IMR-90 (cell line): ENCODE measurements at regions not wholly inside any gene's neighbourhood (a gene's known extent, or its start where the extent isn't known, plus 50 kb on each side); places are given as distances from the start of the nearest gene placed in this dataset.

Source experiments
- ATAC-seq: fragments of 200-7000 bp; cut with Tn5 transposase; 2 replicates; pipeline ENCODE4 v1.9.1; 2020; ENCODE audit warnings: low read depth, mild to moderate bottlenecking, moderate library complexity
- BruUV-seq: library from RNA; stranded (reverse); fragments of 400-500 nt; replicated peaks from 2 replicates; lab custom pipeline; 2021; lab: Mats Ljungman, UMichigan
- CTCF ChIA-PET: fragments of 300-600 bp; formaldehyde crosslinking; extraction: SDS; loops from one replicate; lab custom pipeline; 2021; ENCODE audit warnings: antibody characterized with exemption; lab: Yijun Ruan, JAX
- POLR2A ChIA-PET: fragments of 300-600 bp; sonication (Branson Sonifier 250); formaldehyde crosslinking; loops from one replicate; lab custom pipeline; 2022; ENCODE audit warnings: antibody characterized with exemption; ENCODE audit not compliant: unreplicated experiment; lab: Charles Lee
- DNase-seq: peaks from one replicate; pipeline ENCODE4 v3.0.0; 2013
- H2AFZ ChIP-seq: replicated peaks from 2 replicates; pipeline ENCODE3; 2013; ENCODE audit warnings: low read length, mild to moderate bottlenecking; ENCODE audit not compliant: poor library complexity
- H2AK5ac ChIP-seq: 2 replicates; pipeline ENCODE4 v1.6.1; 2013; ENCODE audit warnings: low read depth, low read length, inconsistent platforms
- H2AK9ac ChIP-seq: replicated peaks from 2 replicates; pipeline ENCODE3; 2013; ENCODE audit warnings: mild to moderate bottlenecking, low read depth, low read length, moderate library complexity; ENCODE audit not compliant: poor library complexity
- H2BK120ac ChIP-seq: 2 replicates; pipeline ENCODE4 v1.6.1; 2013; ENCODE audit warnings: low read depth, low read length, inconsistent platforms
- H2BK15ac ChIP-seq: 3 replicates; pipeline ENCODE4 v1.6.1; 2013; ENCODE audit warnings: low read depth, low read length, inconsistent platforms
- H2BK20ac ChIP-seq: 2 replicates; pipeline ENCODE4 v1.6.1; 2013; ENCODE audit warnings: low read depth, mild to moderate bottlenecking, inconsistent platforms, low read length, moderate library complexity
- H2BK5ac ChIP-seq: 2 replicates; pipeline ENCODE4 v1.6.1; 2013; ENCODE audit warnings: mild to moderate bottlenecking, low read depth, low read length, inconsistent platforms; ENCODE audit not compliant: poor library complexity, severe bottlenecking
- H3K14ac ChIP-seq: replicated peaks from 2 replicates; pipeline ENCODE4 v1.6.1; 2013; ENCODE audit warnings: low read depth, low read length, inconsistent platforms
- H3K18ac ChIP-seq: 2 replicates; pipeline ENCODE4 v1.6.1; 2013; ENCODE audit warnings: low read depth, low read length, control low read depth
- H3K23ac ChIP-seq: 2 replicates; pipeline ENCODE4 v1.6.1; 2013; ENCODE audit warnings: low read depth, low read length, inconsistent platforms
- H3K27ac ChIP-seq: 2 replicates; pipeline ENCODE4 v1.5.1; 2013; ENCODE audit warnings: mild to moderate bottlenecking, control low read depth, low read length; ENCODE audit not compliant: insufficient read depth
- H3K27me3 ChIP-seq: 2 replicates; pipeline ENCODE4 v1.6.1; 2013; ENCODE audit warnings: low read length; ENCODE audit not compliant: control insufficient read depth, insufficient read depth
- H3K36me3 ChIP-seq: 2 replicates; pipeline ENCODE4 v1.6.1; 2013; ENCODE audit warnings: low read length, mixed read lengths; ENCODE audit not compliant: control insufficient read depth, insufficient read depth
- H3K4ac ChIP-seq: 2 replicates; pipeline ENCODE4 v1.6.1; 2013; ENCODE audit warnings: low read depth, low read length, inconsistent platforms
- H3K4me1 ChIP-seq: 2 replicates; pipeline ENCODE4 v1.6.1; 2013; ENCODE audit warnings: low read length, mixed read lengths; ENCODE audit not compliant: control insufficient read depth, insufficient read depth
- H3K4me2 ChIP-seq: 2 replicates; pipeline ENCODE4 v1.6.1; 2013; ENCODE audit warnings: low read depth, mild to moderate bottlenecking, control low read depth, low read length, moderate library complexity
- H3K4me3 ChIP-seq: 2 replicates; pipeline ENCODE4 v1.5.1; 2013; ENCODE audit warnings: low read depth, mild to moderate bottlenecking, control low read depth, low read length, moderate library complexity; ENCODE audit not compliant: insufficient read depth
- H3K56ac ChIP-seq: 2 replicates; pipeline ENCODE4 v1.6.1; 2013; ENCODE audit warnings: low read length, inconsistent platforms; ENCODE audit not compliant: insufficient read depth; ENCODE audit errors: extremely low read depth
- H3K79me1 ChIP-seq, 2 experiments: 2 replicates each; pipeline ENCODE4 v1.6.1; 2013; ENCODE audit warnings: low read length in 2 of 2, inconsistent platforms in 1 of 2, low read depth in 1 of 2
- H3K9ac ChIP-seq: 2 replicates; pipeline ENCODE4 v1.6.1; 2013; ENCODE audit warnings: low read depth, low read length, control low read depth
- H3K9me1 ChIP-seq: 2 replicates; pipeline ENCODE4 v1.6.1; 2013; ENCODE audit warnings: low read length, inconsistent platforms; ENCODE audit not compliant: insufficient read depth
- H3K9me3 ChIP-seq: 2 replicates; pipeline ENCODE4 v1.6.1; 2013; ENCODE audit warnings: low read length; ENCODE audit not compliant: control insufficient read depth, insufficient read depth
- H4K20me1 ChIP-seq: 2 replicates; pipeline ENCODE4 v1.6.1; 2013; ENCODE audit warnings: low read length, inconsistent platforms; ENCODE audit not compliant: insufficient read depth
- H4K5ac ChIP-seq: 2 replicates; pipeline ENCODE4 v1.6.1; 2013; ENCODE audit warnings: mild to moderate bottlenecking, low read depth, low read length, control low read depth
- H4K8ac ChIP-seq, 2 experiments: 2 replicates each; pipeline ENCODE4 v1.6.1; 2013; ENCODE audit warnings: low read depth in 2 of 2, low read length in 2 of 2, control low read depth in 1 of 2, inconsistent platforms in 1 of 2
- H4K91ac ChIP-seq: 2 replicates; pipeline ENCODE4 v1.6.1; 2013; ENCODE audit warnings: low read depth, low read length, inconsistent platforms; ENCODE audit not compliant: insufficient read depth
- BHLHE40 ChIP-seq: fragments of 150-350 bp; IDR thresholded peaks from 2 replicates; pipeline ENCODE4 v1.6.1; 2016; ENCODE audit warnings: mild to moderate bottlenecking, low read depth, low read length
- CEBPB ChIP-seq: IDR thresholded peaks from 2 replicates; pipeline ENCODE4 v1.6.1; 2012; ENCODE audit warnings: low read depth, low read length, improper control_type of control experiment
- CHD1 ChIP-seq: IDR thresholded peaks from 2 replicates; pipeline ENCODE4 v1.6.1; 2012; ENCODE audit warnings: low read depth, low read length, improper control_type of control experiment
- CTCF ChIP-seq: conservative IDR thresholded peaks from 2 replicates; pipeline ENCODE4 v1.5.1; 2012; ENCODE audit warnings: mild to moderate bottlenecking, low read depth, low read length, improper control_type of control experiment
- ELK1 ChIP-seq: fragments of 150-350 bp; IDR thresholded peaks from 2 replicates; pipeline ENCODE4 v1.6.1; 2016; ENCODE audit warnings: low read depth, mild to moderate bottlenecking, low read length, moderate library complexity, borderline replicate concordance
- FOS ChIP-seq: fragments of 150-350 bp; IDR thresholded peaks from 2 replicates; pipeline ENCODE4 v1.6.1; 2016; ENCODE audit warnings: low read depth, low read length
- MAFK ChIP-seq: IDR thresholded peaks from 2 replicates; pipeline ENCODE4 v1.6.1; 2012; ENCODE audit warnings: low read depth, low read length, improper control_type of control experiment
- MAZ ChIP-seq: IDR thresholded peaks from 2 replicates; pipeline ENCODE4 v1.6.1; 2012; ENCODE audit warnings: low read depth, mild to moderate bottlenecking, low read length, improper control_type of control experiment, moderate library complexity, borderline replicate concordance
- MXI1 ChIP-seq: IDR thresholded peaks from 2 replicates; pipeline ENCODE4 v1.6.1; 2012; ENCODE audit warnings: low read depth, mild to moderate bottlenecking, low read length, moderate library complexity, borderline replicate concordance
- NFE2L2 ChIP-seq: fragments of 150-350 bp; IDR thresholded peaks from 2 replicates; pipeline ENCODE4 v1.6.1; 2016; ENCODE audit warnings: low read depth, mild to moderate bottlenecking, low read length
- POLR2A ChIP-seq: IDR thresholded peaks from 2 replicates; pipeline ENCODE4 v1.6.1; 2012; ENCODE audit warnings: mild to moderate bottlenecking, low read depth, low read length
- RAD21 ChIP-seq: IDR thresholded peaks from 2 replicates; pipeline ENCODE4 v1.6.1; 2012; ENCODE audit warnings: low read length, improper control_type of control experiment
- RCOR1 ChIP-seq: IDR thresholded peaks from 2 replicates; pipeline ENCODE4 v1.6.1; 2012; ENCODE audit warnings: mild to moderate bottlenecking, low read length, improper control_type of control experiment; ENCODE audit not compliant: insufficient replicate concordance
- RFX5 ChIP-seq: IDR thresholded peaks from 2 replicates; pipeline ENCODE4 v1.8.0; 2012; ENCODE audit warnings: low read depth, mild to moderate bottlenecking, low read length, moderate library complexity
- SMC3 ChIP-seq: fragments of 150-350 bp; IDR thresholded peaks from 2 replicates; pipeline ENCODE4 v1.6.1; 2016; ENCODE audit warnings: low read depth, mild to moderate bottlenecking, antibody characterized with exemption, low read length, moderate library complexity
- USF2 ChIP-seq: fragments of 150-350 bp; IDR thresholded peaks from 2 replicates; pipeline ENCODE4 v1.6.1; 2017; ENCODE audit warnings: mild to moderate bottlenecking, antibody characterized with exemption, low read length, low read depth
- WGBS, 2 experiments: methylation state at CpG; one replicate each; pipeline versions ENCODE4 v1.1.5 to v1.1.7; 2013; ENCODE audit warnings: missing lambda C conversion rate in 2 of 2; ENCODE audit not compliant: insufficient read length in 1 of 2; ENCODE audit errors: extremely low coverage in 2 of 2; 5-methylcytosine and 5-hydroxymethylcytosine counted together
- dilution Hi-C: fragments of 300-500 bp; cut with HindIII; formaldehyde crosslinking; loops from one replicate; pipeline ENCODE4 v1.14.3; 2018; ENCODE audit warnings: low sequenced_read_pairs; ENCODE audit not compliant: unreplicated experiment
- in situ Hi-C: fragments of 300-500 bp; cut with MboI; formaldehyde crosslinking; loops from 3 replicates; pipeline ENCODE4 v1.14.3; 2019; ENCODE audit warnings: low sequenced_read_pairs, inconsistent platforms, mixed read lengths
- intact Hi-C: fragments of 100-400 bp; cut with micrococcal nuclease; formaldehyde crosslinking; loops from 2 replicates; pipeline ENCODE4 v1.10.0; 2022

GRCh38 chr13:111620166-111620565, 299.7 kb downstream of the TEX29 start:
- Histone ChIP-seq H3K4me3 (no peak overlapping the region), H2BK120ac (no peak overlapping the region), H3K9me3 (peaks cover 37% of the 10 kb centered on the region), H3K79me1 (no peaks in the 10 kb centered on the region), H3K18ac (no peak overlapping the region), H2AFZ (no peak overlapping the region), H3K4me2 (no peak overlapping the region), H3K9me1 (no peaks in the 10 kb centered on the region), H3K14ac (no peak overlapping the region), H2BK15ac (no peak overlapping the region), H4K8ac (no peak overlapping the region), H4K5ac (no peak overlapping the region), H3K27ac (no peak overlapping the region), H2BK20ac (no peak overlapping the region), H3K56ac (no peak overlapping the region), H2AK9ac (no peak overlapping the region), H2BK5ac (no peak overlapping the region), H2AK5ac (no peak overlapping the region), H3K4ac (no peak overlapping the region), H3K36me3 (no peaks in the 10 kb centered on the region), H3K9ac (no peak overlapping the region), H4K20me1 (no peaks in the 10 kb centered on the region), H3K27me3 (no peaks in the 10 kb centered on the region), H3K23ac (no peak overlapping the region), H3K4me1 (no peaks in the 10 kb centered on the region), H4K91ac (no peak overlapping the region)
- CTCF ChIA-PET: no interaction called here
- 80% methylated on average over 1 of the region's 6 CpGs; no CpG with 5 or more reads in 1 of the 2 experiments for WGBS, 2 experiments
- in situ Hi-C loops: no loop called here
- ATAC-seq: no peak
- intact Hi-C loops: no loop called here
- POLR2A ChIA-PET: no interaction called here
- dilution Hi-C loops: no loop called here
- TF ChIP-seq RCOR1 (no peak), SMC3 (no peak), RAD21 (no peak), CTCF (no peak), MAFK (no peak), NFE2L2 (no peak), RFX5 (no peak), FOS (no peak), POLR2A (no peak), MXI1 (no peak), USF2 (no peak), BHLHE40 (no peak), CHD1 (no peak), MAZ (no peak), ELK1 (no peak), CEBPB (no peak)
- BruUV-seq: no TSS peak
- DNase-seq: no peak
